Keratinocyte (primary cell): ENCODE measurements at regions not wholly inside any gene's neighbourhood (a gene's known extent, or its start where the extent isn't known, plus 50 kb on each side); places are given as distances from the start of the nearest gene placed in this dataset.

Experiments used
- CTCF ChIP-seq, 3 experiments: IDR thresholded peaks in 1 of 3; conservative IDR thresholded peaks in 1 of 3; optimal IDR thresholded peaks in 1 of 3; 2 replicates in 2 of 3; 3 replicates in 1 of 3; pipeline versions ENCODE3 to v1.5.1; 2011; ENCODE audit warnings: low read length in 3 of 3, mild to moderate bottlenecking in 3 of 3, moderate library complexity in 2 of 3, control low read depth in 1 of 3, inconsistent platforms in 1 of 3; ENCODE audit not compliant: insufficient read depth in 2 of 3; ENCODE audit errors: extremely low read depth in 1 of 3
- EZH2 ChIP-seq: IDR thresholded peaks from one replicate; pipeline ENCODE4 v1.6.1; 2012; ENCODE audit warnings: inconsistent platforms, mild to moderate bottlenecking, low read length, moderate library complexity

- no peak for TF ChIP-seq CTCF (optimal IDR thresholded peaks at IDR 0.05 in 1 of 3, IDR thresholded peaks at IDR 0.05 in 1 of 3, conservative IDR thresholded peaks at IDR 0.05 in 1 of 3; ENCODE audit: extremely low read depth in 1 of 3, insufficient read depth in 2 of 3, low read length in 3 of 3)
- no peak for TF ChIP-seq EZH2
Measured at GRCh38 chr15:36430280-36430679, 149.1 kb upstream of the CDIN1 start.
